AG09319 (cell line): ENCODE measurements at regions not wholly inside any gene's neighbourhood (a gene's known extent, or its start where the extent isn't known, plus 50 kb on each side); places are given as distances from the start of the nearest gene placed in this dataset.

Source experiments
- DNase-seq: peaks from one replicate; pipeline ENCODE4 v3.0.0-alpha.2; 2010; ENCODE audit warnings: low read depth; ENCODE audit errors: extremely low read depth
- TF ChIP-seq, protein P1 (sequence below): IDR thresholded peaks from 2 replicates; pipeline ENCODE4 v1.5.1; 2011; ENCODE audit warnings: low read depth, mild to moderate bottlenecking, inconsistent platforms, low read length, moderate library complexity

GRCh38 chr18:79620576-79621165, 58.9 kb upstream of the CTDP1 start:
- TF ChIP-seq, protein P1, sequence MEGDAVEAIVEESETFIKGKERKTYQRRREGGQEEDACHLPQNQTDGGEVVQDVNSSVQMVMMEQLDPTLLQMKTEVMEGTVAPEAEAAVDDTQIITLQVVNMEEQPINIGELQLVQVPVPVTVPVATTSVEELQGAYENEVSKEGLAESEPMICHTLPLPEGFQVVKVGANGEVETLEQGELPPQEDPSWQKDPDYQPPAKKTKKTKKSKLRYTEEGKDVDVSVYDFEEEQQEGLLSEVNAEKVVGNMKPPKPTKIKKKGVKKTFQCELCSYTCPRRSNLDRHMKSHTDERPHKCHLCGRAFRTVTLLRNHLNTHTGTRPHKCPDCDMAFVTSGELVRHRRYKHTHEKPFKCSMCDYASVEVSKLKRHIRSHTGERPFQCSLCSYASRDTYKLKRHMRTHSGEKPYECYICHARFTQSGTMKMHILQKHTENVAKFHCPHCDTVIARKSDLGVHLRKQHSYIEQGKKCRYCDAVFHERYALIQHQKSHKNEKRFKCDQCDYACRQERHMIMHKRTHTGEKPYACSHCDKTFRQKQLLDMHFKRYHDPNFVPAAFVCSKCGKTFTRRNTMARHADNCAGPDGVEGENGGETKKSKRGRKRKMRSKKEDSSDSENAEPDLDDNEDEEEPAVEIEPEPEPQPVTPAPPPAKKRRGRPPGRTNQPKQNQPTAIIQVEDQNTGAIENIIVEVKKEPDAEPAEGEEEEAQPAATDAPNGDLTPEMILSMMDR, result no peak
- no peak for DNase-seq

DNA sequence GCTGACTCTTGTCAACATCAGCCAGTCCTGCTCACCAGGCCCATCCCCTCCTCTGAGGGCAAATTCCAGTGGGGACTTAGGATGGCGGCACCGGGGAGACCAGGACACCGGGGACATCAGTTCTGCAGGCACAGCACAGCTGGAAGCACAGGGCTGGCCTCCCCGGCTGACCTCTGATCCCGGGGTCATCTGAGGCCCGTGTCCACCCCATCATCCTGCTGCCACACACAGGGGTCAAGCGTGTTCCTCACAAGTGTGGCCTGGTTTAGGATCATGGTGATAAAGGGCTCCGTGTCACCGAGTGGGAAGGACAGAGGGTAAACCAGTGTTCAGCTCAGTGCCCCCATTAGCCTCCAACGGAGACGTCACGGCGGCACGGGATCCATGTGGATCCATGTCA, 58.1 kb upstream of the CTDP1 start:
- no peak for DNase-seq
- TF ChIP-seq, protein P1, result no peak

DNA sequence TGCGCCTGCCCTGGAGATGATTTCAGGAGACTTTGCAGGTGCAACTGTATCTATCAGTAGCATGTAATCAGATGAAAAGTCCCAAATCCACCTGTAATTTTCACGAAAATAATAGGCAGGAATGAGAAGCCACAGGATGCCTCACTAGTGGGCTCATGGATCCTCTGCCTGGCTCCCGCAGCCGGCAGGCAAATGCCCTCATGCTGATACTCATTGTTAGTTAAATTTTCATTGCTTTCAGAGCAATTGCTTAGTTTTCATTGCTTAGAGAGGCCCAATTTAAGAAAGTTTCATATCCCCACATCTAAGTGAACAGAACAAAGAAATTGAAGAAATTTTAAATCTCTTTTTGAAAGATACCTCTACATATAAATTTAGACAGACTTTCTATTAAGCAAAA, 57.6 kb upstream of the CTDP1 start:
- DNase-seq, result no peak
- TF ChIP-seq, protein P1, result no peak

GRCh38 chr18:79624356-79625170, 55.0 kb upstream of the CTDP1 start:
- TF ChIP-seq, protein P1, result no peak
- no peak for DNase-seq

DNA sequence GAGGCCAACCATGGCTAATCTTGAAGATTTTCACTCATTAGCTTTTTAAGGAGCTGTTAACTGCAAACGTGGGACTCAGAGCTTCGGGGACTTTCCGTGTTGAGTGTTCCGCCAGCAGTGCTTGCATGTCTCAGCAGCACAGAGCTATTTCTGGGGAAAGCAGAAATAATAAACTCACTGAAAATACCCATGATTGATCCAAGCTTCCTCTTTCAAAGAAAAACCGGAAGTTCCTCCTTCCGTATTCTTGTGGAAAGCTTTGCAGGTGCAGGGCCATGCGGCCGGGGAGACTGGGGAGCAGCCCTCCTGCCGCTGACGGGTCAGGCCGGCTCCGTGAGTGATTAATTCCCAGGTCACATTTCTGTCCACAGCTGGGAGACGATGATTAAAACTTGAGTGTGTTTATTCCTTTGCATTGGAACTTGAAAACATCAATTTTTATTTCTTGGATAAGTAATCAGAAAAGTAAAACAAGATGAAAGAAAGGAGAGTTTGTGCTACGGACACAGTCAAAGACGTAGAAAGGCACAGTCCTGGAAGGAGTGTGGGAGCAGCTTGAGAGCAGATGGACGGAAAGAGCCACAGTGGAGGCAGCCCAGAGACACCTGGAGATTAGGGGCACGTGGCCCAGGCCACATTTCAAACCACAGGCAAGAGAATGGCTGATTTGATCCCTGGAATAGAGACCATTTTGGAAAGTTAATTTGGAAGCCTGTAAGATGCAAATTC, 54.2 kb upstream of the CTDP1 start:
- TF ChIP-seq, protein P1, result no peak
- DNase-seq, result no peak

GRCh38 chr18:79625924-79626561, 53.6 kb upstream of the CTDP1 start:
- no peak for DNase-seq
- TF ChIP-seq, protein P1, result no peak
